HG03064 (cell line): ENCODE measurements at regions not wholly inside any gene's neighbourhood (a gene's known extent, or its start where the extent isn't known, plus 50 kb on each side); places are given as distances from the start of the nearest gene placed in this dataset.
"Not testable (repeated sequence)": the region's sequence is repeated elsewhere in the genome, so short reads cannot be mapped to it uniquely, and the experiment has no call there.

Experiments used
- ATAC-seq: cut with Tn5 transposase; IDR thresholded peaks from one replicate; pipeline ENCODE4 v1.9.1; 2021; ENCODE audit warnings: low read depth; ENCODE audit not compliant: unreplicated experiment

- ATAC-seq: peak; percentile 76
Observed at GRCh38 chr7:142478479-142479220, 220.8 kb upstream of the PRSS58 start.

DNA sequence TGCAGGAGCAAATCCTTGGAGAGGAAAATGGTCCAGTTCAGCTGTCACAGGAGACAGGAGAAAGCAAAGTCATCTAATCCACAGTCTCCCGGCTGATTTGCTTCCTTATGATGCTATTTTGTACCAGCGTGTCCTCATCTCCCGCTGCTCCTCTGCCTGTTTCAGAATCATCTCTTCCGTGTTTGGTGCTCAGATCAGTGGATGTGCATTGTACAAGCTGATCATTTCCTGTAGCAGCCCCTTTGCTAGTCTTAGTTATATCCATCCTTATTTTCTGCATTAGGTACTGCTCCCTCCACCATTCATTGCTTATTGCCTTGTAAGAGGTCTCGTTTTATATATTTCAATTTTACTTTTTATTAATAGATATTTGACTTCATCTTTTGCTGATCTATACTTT lies 219.9 kb upstream of the PRSS58 start:
- ATAC-seq: not testable (repeated sequence)

DNA sequence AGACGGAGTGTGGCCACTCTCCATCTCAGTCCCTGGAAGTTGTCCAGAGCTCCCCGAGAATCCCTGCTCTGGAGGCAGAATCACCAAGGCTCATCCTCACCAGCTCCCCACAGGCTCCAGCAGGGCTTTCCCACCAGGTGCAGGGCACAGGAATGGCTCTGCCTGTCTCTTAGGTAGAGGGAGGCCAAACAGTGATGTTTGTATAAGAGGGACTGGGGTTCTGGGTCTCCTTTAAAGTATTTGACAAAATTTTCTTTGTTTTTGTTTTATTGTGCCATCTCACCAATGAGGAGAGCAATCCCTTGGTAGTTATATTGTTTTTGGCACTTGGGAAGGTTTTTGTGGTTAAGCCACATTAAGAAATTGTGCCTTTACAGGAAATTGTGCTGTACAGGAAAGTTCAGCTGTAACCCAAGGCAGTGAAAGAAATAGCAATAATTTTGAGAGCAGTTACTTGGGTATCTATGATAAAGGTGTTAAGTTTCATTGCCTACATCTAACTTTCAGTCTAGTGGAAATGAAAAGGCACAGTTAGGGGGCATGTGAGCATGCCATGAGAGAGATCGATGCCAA lies 219.3 kb upstream of the PRSS58 start:
- ATAC-seq: no peak

- no peak for ATAC-seq
Observed at GRCh38 chr7:142476077-142476476, 218.2 kb upstream of the PRSS58 start.

DNA sequence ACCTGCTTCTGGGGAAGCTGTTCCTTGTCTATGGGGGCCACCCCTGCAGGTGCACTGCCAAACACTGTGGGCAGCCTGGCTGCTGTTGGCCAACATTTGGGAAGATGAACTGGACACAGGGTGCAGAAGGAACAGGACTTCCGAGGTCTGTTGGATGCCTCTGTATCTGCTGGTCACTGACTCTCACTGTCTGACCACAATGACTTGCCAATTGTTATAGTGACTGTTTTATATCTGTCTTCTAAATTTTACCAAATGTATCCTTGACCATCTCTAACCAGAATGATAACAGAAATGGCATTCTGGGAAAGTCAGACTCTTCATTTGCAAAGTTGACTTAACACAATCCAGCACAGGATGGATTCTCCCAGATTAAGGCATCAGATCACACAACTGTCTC lies 214.0 kb upstream of the PRSS58 start:
- no peak for ATAC-seq

GRCh38 chr7:142470544-142470830 lies 212.6 kb upstream of the PRSS58 start:
- no peak for ATAC-seq

- ATAC-seq: no peak
Observed at GRCh38 chr7:142469696-142470543, 212.1 kb upstream of the PRSS58 start.

GRCh38 chr7:142468871-142469665 lies 211.2 kb upstream of the PRSS58 start:
- ATAC-seq: no peak

GRCh38 chr7:142467056-142467655 lies 209.3 kb upstream of the PRSS58 start:
- not testable (repeated sequence) for ATAC-seq

GRCh38 chr7:142463401-142463850 lies 205.6 kb upstream of the PRSS58 start:
- peak; percentile 48 for ATAC-seq

DNA sequence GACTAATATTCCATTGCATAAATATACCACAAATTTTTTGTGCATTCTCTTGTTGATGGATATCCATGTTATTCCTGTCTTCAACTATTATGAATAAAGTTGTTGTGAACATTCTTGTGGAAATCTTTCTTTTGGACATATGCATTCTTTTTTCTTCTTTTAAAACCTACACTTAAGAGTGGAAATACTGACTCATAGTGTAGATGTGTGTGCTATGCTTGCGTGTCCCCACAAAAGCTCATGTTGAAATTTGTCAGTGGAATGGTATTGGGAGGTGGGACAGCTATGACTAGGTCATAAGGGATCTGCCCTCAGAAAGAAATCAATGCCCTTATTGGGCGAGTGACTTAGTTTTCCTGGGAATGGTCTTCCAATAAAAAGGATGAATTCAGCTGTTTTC lies 203.6 kb upstream of the PRSS58 start:
- ATAC-seq: no peak

DNA sequence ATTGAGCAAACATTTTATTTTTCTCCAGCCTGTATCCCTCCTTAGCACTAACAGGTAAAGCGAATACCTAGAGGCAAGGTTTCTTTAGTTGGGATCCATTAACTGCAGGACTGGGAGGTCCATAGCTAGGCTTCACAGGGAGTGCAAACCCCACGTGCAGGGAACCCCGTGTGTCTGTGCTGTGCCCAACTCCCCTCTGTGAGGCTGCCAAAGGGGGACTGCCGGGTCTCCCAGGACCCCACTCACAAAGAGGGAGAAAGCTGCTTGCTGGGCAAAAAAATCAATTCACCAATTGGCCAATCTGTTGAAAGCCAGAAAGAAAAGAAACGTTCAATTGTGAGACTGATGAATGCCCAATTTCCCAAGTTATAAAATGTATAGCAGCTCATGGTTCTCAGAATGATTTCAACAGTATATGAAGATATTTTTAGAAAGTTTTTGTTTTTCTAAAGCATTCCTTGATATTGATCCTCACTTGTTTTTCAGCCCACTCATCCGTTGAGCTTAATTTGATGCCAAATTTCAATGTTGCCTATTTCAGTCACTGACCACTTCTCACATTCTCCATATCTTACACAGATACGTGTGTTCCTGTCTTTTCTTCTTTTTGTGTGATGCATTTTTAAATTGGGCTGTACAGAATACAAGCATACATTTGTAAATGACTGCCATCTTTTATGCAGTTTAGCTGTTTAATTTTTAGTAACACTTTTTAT lies 202.7 kb upstream of the PRSS58 start:
- ATAC-seq: no peak

- no peak for ATAC-seq
Observed at GRCh38 chr7:142459551-142459963, 201.7 kb upstream of the PRSS58 start.

- no peak for ATAC-seq
Observed at GRCh38 chr7:142457146-142457703, 199.4 kb upstream of the PRSS58 start.

GRCh38 chr7:142455392-142455791 lies 197.5 kb upstream of the PRSS58 start:
- ATAC-seq: no peak

DNA sequence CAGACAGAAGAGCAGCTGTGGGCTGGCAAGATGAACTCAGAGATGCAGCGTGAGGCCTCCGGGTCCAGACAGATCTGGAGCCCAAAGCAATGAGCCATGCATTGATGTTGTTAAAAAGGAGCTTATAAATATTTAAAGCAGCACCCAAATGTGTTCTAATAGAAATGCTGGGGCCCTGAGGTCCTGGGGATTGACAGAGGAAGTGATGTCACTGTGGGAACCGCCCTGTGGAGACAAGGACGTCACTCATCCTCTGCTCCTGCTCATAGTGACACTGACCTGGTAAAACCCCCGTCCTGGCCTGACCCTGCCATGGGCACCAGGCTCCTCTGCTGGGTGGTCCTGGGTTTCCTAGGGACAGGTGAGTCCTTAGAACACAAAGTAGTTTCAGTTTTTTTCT lies 197.0 kb upstream of the PRSS58 start:
- ATAC-seq: no peak

DNA sequence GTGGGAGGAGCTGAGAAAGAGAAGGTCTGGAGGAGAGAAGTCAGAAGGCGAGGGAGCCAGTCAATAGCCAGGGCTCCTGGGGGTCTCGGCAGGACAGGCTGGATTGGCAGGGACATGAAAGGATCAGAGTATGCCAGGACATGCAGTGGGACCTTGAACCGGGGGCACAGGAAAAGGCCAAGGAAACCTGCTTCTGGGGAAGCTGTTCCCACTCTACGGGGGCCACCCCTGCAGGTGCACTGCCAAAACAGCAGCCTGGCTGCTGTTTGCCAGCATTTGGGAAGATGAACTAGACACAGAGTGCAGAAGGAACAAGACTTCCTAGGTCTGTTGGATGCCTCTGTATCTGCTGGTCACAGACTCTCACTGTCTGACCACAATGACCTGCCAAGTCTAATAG lies 194.9 kb upstream of the PRSS58 start:
- ATAC-seq: no peak

- no peak for ATAC-seq
Observed at GRCh38 chr7:142451817-142452216, 194.0 kb upstream of the PRSS58 start.

- ATAC-seq: no peak
Observed at GRCh38 chr7:142451296-142451695, 193.4 kb upstream of the PRSS58 start.

DNA sequence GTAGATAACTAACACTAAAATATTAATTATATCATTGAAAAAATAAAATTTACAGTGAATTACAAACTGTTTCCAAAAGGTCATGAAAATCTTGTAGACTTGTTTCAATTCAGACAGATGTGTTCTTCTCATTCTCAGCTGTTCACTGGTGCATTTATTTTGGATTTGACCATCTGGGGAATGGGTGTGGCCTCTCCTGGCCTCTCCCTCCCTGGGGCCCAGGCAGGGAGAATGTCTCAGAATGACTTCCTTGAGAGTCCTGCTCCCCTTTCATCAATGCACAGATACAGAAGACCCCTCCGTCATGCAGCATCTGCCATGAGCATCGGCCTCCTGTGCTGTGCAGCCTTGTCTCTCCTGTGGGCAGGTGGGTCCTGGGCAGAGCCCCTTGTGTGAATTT lies 192.8 kb upstream of the PRSS58 start:
- no peak for ATAC-seq
